ENCODE measurements at regions not wholly inside any gene's neighbourhood (a gene's known extent, or its start where the extent isn't known, plus 50 kb on each side); places are given as distances from the start of the nearest gene placed in this dataset.
"Not testable (repeated sequence)": the region's sequence is repeated elsewhere in the genome, so short reads cannot be mapped to it uniquely, and the experiment has no call there.

GRCh38 chr13:63274772-63275171, 1859.1 kb upstream of the PCDH20 start:
- H3K27me3 Mint-ChIP-seq (ENCODE audit: low read depth): no peaks in the 10 kb centered on the region
- peaks cover 15% of the 10 kb centered on the region for H3K9me3 Mint-ChIP-seq
- no peaks in the 10 kb centered on the region for H3K4me1 Mint-ChIP-seq
- CTCF ChIA-PET: no interaction called here
- H3K27ac Mint-ChIP-seq: no peak overlapping the region
- TF ChIP-seq, protein P1, sequence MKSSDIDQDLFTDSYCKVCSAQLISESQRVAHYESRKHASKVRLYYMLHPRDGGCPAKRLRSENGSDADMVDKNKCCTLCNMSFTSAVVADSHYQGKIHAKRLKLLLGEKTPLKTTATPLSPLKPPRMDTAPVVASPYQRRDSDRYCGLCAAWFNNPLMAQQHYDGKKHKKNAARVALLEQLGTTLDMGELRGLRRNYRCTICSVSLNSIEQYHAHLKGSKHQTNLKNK (CRISPR knock-in tag; IDR thresholded peaks at IDR 0.05): no peak
- TF ChIP-seq MAX (CRISPR knock-in tag; IDR thresholded peaks at IDR 0.05): no peak
- POLR2A ChIA-PET: no interaction called here
- H3K4me3 Mint-ChIP-seq: no peak overlapping the region
- ATAC-seq: no peak
- no peak for DNase-seq (ENCODE audit: low spot score)
- H3K36me3 Mint-ChIP-seq: no peaks in the 10 kb centered on the region

DNA sequence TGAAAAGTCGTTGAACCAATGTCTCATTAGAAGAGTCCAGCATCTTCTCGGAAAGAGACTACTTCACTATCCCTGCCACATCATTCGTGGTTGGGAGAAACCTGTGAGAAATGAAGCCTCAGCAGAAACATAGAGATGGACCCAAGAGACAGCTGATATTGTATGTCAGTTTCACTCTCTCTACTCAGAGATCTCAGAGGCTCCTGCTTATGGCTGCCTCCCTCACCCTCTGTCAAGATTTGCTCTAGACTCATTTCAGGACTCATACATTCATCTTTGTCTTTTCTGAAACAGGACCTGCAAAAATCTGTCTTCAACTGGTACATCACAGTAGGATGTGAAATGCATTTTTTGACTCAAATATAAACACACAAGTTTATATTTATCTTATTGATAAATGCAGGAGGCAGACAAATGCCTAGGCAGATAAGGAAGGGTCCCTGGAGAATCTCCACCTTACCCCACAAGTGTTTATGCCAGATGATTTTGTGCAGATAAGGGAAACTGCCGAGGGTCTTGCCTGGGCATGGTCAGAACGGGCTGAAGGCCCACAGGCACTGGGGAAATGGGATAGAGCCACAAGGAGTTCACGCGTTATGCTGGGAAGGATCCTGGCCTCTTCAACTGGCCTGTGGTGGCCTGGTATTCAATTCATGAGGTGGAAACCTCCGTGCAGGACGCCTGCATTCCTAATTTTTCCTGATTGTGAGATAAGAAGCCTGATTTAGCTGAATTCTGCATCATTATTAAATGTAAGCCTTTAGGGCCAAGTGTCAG, 1834.0 kb upstream of the PCDH20 start:
- ChIA-PET CTCF (no interaction called here), POLR2A (no interaction called here)
- no peak for DNase-seq (ENCODE audit: low spot score)
- Mint-ChIP-seq H3K4me3 (no peak overlapping the region), H3K27me3 (ENCODE audit: low read depth) (no peaks in the 10 kb centered on the region), H3K4me1 (no peaks in the 10 kb centered on the region), H3K36me3 (no peaks in the 10 kb centered on the region), H3K9me3 (peaks cover 2% of the 10 kb centered on the region), H3K27ac (no peak overlapping the region)
- no peak for ATAC-seq
- TF ChIP-seq ZNF121 (CRISPR knock-in tag; IDR thresholded peaks at IDR 0.05): no peak
- TF ChIP-seq USF1 (CRISPR knock-in tag; IDR thresholded peaks at IDR 0.05): no peak
- TF ChIP-seq, protein P2, sequence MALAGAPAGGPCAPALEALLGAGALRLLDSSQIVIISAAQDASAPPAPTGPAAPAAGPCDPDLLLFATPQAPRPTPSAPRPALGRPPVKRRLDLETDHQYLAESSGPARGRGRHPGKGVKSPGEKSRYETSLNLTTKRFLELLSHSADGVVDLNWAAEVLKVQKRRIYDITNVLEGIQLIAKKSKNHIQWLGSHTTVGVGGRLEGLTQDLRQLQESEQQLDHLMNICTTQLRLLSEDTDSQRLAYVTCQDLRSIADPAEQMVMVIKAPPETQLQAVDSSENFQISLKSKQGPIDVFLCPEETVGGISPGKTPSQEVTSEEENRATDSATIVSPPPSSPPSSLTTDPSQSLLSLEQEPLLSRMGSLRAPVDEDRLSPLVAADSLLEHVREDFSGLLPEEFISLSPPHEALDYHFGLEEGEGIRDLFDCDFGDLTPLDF (CRISPR knock-in tag; IDR thresholded peaks at IDR 0.05): no peak
- no peak for TF ChIP-seq FOXP1 (CRISPR knock-in tag; IDR thresholded peaks at IDR 0.05; ENCODE audit: borderline replicate concordance)
- TF ChIP-seq, protein P3, sequence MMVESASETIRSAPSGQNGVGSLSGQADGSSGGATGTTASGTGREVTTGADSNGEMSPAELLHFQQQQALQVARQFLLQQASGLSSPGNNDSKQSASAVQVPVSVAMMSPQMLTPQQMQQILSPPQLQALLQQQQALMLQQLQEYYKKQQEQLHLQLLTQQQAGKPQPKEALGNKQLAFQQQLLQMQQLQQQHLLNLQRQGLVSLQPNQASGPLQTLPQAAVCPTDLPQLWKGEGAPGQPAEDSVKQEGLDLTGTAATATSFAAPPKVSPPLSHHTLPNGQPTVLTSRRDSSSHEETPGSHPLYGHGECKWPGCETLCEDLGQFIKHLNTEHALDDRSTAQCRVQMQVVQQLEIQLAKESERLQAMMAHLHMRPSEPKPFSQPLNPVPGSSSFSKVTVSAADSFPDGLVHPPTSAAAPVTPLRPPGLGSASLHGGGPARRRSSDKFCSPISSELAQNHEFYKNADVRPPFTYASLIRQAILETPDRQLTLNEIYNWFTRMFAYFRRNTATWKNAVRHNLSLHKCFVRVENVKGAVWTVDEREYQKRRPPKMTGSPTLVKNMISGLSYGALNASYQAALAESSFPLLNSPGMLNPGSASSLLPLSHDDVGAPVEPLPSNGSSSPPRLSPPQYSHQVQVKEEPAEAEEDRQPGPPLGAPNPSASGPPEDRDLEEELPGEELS (CRISPR knock-in tag; IDR thresholded peaks at IDR 0.05): no peak
- TF ChIP-seq OVOL2 (CRISPR knock-in tag; IDR thresholded peaks at IDR 0.05; ENCODE audit: borderline replicate concordance): no peak
- TF ChIP-seq ZNF425 (CRISPR knock-in tag; conservative IDR thresholded peaks at IDR 0.05): no peak
- TF ChIP-seq PRRX2 (CRISPR knock-in tag; IDR thresholded peaks at IDR 0.05): no peak
- no peak for TF ChIP-seq ZNF512 (CRISPR knock-in tag; IDR thresholded peaks at IDR 0.05; ENCODE audit: borderline replicate concordance)

DNA sequence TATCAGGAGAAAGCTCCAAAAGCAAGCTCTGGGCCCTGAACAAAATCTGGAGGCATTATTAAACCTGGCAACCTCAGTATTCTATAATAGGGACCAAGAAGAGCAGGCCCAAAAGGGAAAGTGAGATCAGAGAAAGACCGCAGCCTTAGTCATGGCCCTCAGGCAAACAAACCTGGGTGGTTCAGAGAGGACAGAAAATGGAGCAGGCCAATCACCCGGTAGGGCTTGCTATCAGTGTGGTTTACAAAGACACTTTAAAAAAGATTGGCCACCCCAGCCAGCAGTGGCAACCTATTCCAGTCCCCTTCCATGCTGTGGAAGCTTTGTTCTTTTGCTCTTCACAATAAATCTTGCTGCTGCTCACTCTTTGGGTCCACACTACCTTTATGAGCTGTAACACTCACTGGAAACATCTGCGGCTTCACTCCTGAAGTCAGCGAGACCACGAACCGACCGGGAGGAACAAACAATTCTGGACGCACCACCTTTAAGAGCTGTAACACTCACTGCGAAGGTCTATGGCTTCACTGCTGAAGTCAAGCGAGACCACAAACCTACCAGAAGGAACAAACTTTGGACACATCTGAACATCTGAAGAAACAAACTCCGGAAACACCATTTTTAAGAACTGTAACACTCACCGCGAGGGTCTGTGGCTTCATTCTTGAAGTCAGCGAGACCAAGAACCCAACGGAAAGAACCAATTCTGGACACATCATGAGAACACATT, 1821.2 kb upstream of the PCDH20 start:
- CTCF ChIA-PET; H3K27me3 Mint-ChIP-seq (ENCODE audit: low read depth); H3K4me1 Mint-ChIP-seq; H3K4me3 Mint-ChIP-seq; H3K27ac Mint-ChIP-seq; ATAC-seq; DNase-seq (ENCODE audit: low spot score); POLR2A ChIA-PET: not testable (repeated sequence)
- peaks cover 32% of the 10 kb centered on the region for H3K9me3 Mint-ChIP-seq
- peaks cover 17% of the 10 kb centered on the region for H3K36me3 Mint-ChIP-seq

DNA sequence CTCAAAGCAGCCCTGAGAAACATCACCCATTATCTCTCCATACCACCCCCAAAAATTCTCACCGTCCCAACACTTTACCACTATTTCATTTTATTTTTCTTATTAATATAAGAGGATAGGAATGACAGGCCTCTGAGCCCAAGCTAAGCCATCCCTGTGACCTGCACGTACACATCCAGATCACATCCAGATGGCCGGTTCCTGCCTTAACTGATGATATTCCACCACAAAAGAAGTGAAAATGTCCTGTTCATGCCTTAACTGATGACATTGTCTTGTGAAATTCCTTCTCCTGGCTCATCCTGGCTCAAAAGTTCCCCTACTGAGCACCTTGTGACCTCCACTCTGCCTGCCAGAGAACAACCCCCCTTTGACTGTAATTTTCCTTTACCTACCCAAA, 1802.9 kb upstream of the PCDH20 start:
- ATAC-seq; POLR2A ChIA-PET; DNase-seq (ENCODE audit: low spot score); CTCF ChIA-PET; H3K27me3 Mint-ChIP-seq (ENCODE audit: low read depth); H3K4me3 Mint-ChIP-seq: not testable (repeated sequence)
- H3K27ac Mint-ChIP-seq: peak overlapping the region; percentile 17; the same call in 1 of the 2 replicates
- peaks cover 36% of the 10 kb centered on the region for H3K4me1 Mint-ChIP-seq
- H3K36me3 Mint-ChIP-seq: peaks cover 21% of the 10 kb centered on the region
- peaks cover 29% of the 10 kb centered on the region for H3K9me3 Mint-ChIP-seq
